SK-N-SH treated with all-trans-retinoic acid at 6 μM for 48 hours (cell line): ENCODE measurements at regions not wholly inside any gene's neighbourhood (a gene's known extent, or its start where the extent isn't known, plus 50 kb on each side); places are given as distances from the start of the nearest gene placed in this dataset.

Source experiments
- RARB ChIP-seq: fragments of 250-450 bp; sonication (Bioruptor Pico); IDR thresholded peaks from 2 replicates; pipeline ENCODE4 v1.8.0; 2021; ENCODE audit warnings: mild to moderate bottlenecking, moderate library complexity
- ZFP30 ChIP-seq: fragments of 450-650 bp; formaldehyde crosslinking; IDR thresholded peaks from 2 replicates; pipeline ENCODE4 v1.5.0; 2022; ENCODE audit warnings: mild to moderate bottlenecking, moderate library complexity

- TF ChIP-seq RARB (CRISPR knock-in tag) (no peak), ZFP30 (CRISPR knock-in tag) (no peak)
These were observed 94.7 kb upstream of the PDZRN3 start for GRCh38 chr3:73719413-73719851.
